Activated CD4-positive, alpha-beta memory T cell treated with anti-CD3 and anti-CD28 coated beads, Interleukin-2, amount 10 ng/mL, durations not matched to agents 7 days and 5 days (primary cell): ENCODE measurements at regions not wholly inside any gene's neighbourhood (a gene's known extent, or its start where the extent isn't known, plus 50 kb on each side); places are given as distances from the start of the nearest gene placed in this dataset.

Experiments
- CTCF ChIA-PET: fragments of 350-600 bp; sonication (Branson Sonifier 250); formaldehyde crosslinking; loops from one replicate; lab custom pipeline; 2021; ENCODE audit warnings: antibody characterized with exemption, inconsistent platforms; lab: Charles Lee
- POLR2A ChIA-PET: fragments of 350-600 bp; sonication (Branson Sonifier 250); formaldehyde crosslinking; loops from one replicate; lab custom pipeline; 2021; ENCODE audit warnings: antibody characterized with exemption; lab: Charles Lee
- DNase-seq: peaks from one replicate; pipeline ENCODE4 v3.0.0-alpha.2; 2020
- H3K27ac Mint-ChIP-seq: one replicate; pipeline ENCODE4 v1.8.0; 2021; ENCODE audit warnings: mild to moderate bottlenecking, mixed read lengths
- H3K27me3 Mint-ChIP-seq: one replicate; pipeline ENCODE4 v1.8.0; 2021; ENCODE audit warnings: mixed read lengths
- H3K36me3 Mint-ChIP-seq: one replicate; pipeline ENCODE4 v1.8.0; 2021; ENCODE audit warnings: low read depth, mixed read lengths
- H3K4me1 Mint-ChIP-seq: one replicate; pipeline ENCODE4 v1.8.0; 2021; ENCODE audit warnings: mixed read lengths
- H3K4me3 Mint-ChIP-seq: one replicate; pipeline ENCODE4 v1.8.0; 2021; ENCODE audit warnings: mild to moderate bottlenecking, mixed read lengths
- H3K9me3 Mint-ChIP-seq: one replicate; pipeline ENCODE4 v1.8.0; 2021; ENCODE audit warnings: mixed read lengths

- Mint-ChIP-seq H3K9me3 (no peaks in the 10 kb centered on the region), H3K27me3 (peaks cover 14% of the 10 kb centered on the region), H3K4me3 (no peak overlapping the region), H3K27ac (no peak overlapping the region), H3K4me1 (no peaks in the 10 kb centered on the region), H3K36me3 (no peaks in the 10 kb centered on the region)
- DNase-seq = no peak
- ChIA-PET POLR2A (no interaction called here), CTCF (no interaction called here)
Measured at GRCh38 chr1:62955666-62956065, 171.7 kb downstream of the ATG4C start.

- DNase-seq = no peak
- ChIA-PET POLR2A (no interaction called here), CTCF (no interaction called here)
- H3K27me3 Mint-ChIP-seq = peaks cover 7% of the 10 kb centered on the region
- no peaks in the 10 kb centered on the region for H3K36me3 Mint-ChIP-seq
- no peak overlapping the region for H3K27ac Mint-ChIP-seq
- H3K9me3 Mint-ChIP-seq = no peaks in the 10 kb centered on the region
- H3K4me1 Mint-ChIP-seq = no peaks in the 10 kb centered on the region
- H3K4me3 Mint-ChIP-seq = no peak overlapping the region
Measured at GRCh38 chr1:62962014-62962812, 178.3 kb downstream of the ATG4C start.

- H3K27me3 Mint-ChIP-seq = peaks cover 7% of the 10 kb centered on the region
- H3K4me1 Mint-ChIP-seq = no peaks in the 10 kb centered on the region
- POLR2A ChIA-PET = no interaction called here
- CTCF ChIA-PET = no interaction called here
- H3K4me3 Mint-ChIP-seq = no peak overlapping the region
- DNase-seq = peak; percentile 20
- no peaks in the 10 kb centered on the region for H3K36me3 Mint-ChIP-seq
- no peak overlapping the region for H3K27ac Mint-ChIP-seq
- no peaks in the 10 kb centered on the region for H3K9me3 Mint-ChIP-seq
Measured at GRCh38 chr1:62962901-62963776, 179.2 kb downstream of the ATG4C start.

GRCh38 chr1:62964141-62964540, 180.2 kb downstream of the ATG4C start:
- CTCF ChIA-PET = interaction anchor here (1.0 kb wide), 1 partner anchor 185 kb away, joined by 4 read pairs; no protein-coding TSS in a partner anchor
- POLR2A ChIA-PET = no interaction called here

GRCh38 chr1:62967031-62967430, 183.1 kb downstream of the ATG4C start:
- no peaks in the 10 kb centered on the region for H3K36me3 Mint-ChIP-seq
- ChIA-PET POLR2A (no interaction called here), CTCF (no interaction called here)
- peaks cover 2% of the 10 kb centered on the region for H3K27me3 Mint-ChIP-seq
- H3K27ac Mint-ChIP-seq = no peak overlapping the region
- H3K4me3 Mint-ChIP-seq = no peak overlapping the region
- DNase-seq = no peak
- H3K9me3 Mint-ChIP-seq = no peaks in the 10 kb centered on the region
- no peaks in the 10 kb centered on the region for H3K4me1 Mint-ChIP-seq

More at GRCh38 chr1:62964141-62964540, 180.2 kb downstream of the ATG4C start:
- H3K27ac Mint-ChIP-seq = no peak overlapping the region
- H3K4me1 Mint-ChIP-seq = no peaks in the 10 kb centered on the region
- H3K36me3 Mint-ChIP-seq = no peaks in the 10 kb centered on the region
- DNase-seq = no peak
- H3K9me3 Mint-ChIP-seq = no peaks in the 10 kb centered on the region
- H3K27me3 Mint-ChIP-seq = peaks cover 6% of the 10 kb centered on the region
- H3K4me3 Mint-ChIP-seq = no peak overlapping the region

GRCh38 chr1:62977366-62977765, 193.4 kb downstream of the ATG4C start:
- ChIA-PET POLR2A (no interaction called here), CTCF (interaction anchor here (0.7 kb wide), 1 partner anchor 1193 kb away, joined by 3 read pairs; no protein-coding TSS in a partner anchor)
- no peak for DNase-seq
- H3K27ac Mint-ChIP-seq = no peak overlapping the region
- H3K4me3 Mint-ChIP-seq = no peak overlapping the region
- H3K9me3 Mint-ChIP-seq = no peaks in the 10 kb centered on the region
- H3K36me3 Mint-ChIP-seq = no peaks in the 10 kb centered on the region
- no peaks in the 10 kb centered on the region for H3K4me1 Mint-ChIP-seq
- H3K27me3 Mint-ChIP-seq = peaks cover 4% of the 10 kb centered on the region

- no peaks in the 10 kb centered on the region for H3K4me1 Mint-ChIP-seq
- H3K27me3 Mint-ChIP-seq = peaks cover 4% of the 10 kb centered on the region
- no peak overlapping the region for H3K4me3 Mint-ChIP-seq
- no peaks in the 10 kb centered on the region for H3K9me3 Mint-ChIP-seq
- DNase-seq = no peak
- H3K27ac Mint-ChIP-seq = no peak overlapping the region
- H3K36me3 Mint-ChIP-seq = no peaks in the 10 kb centered on the region
- ChIA-PET POLR2A (no interaction called here), CTCF (no interaction called here)
Measured at GRCh38 chr1:62978741-62979140, 194.8 kb downstream of the ATG4C start.

- no peaks in the 10 kb centered on the region for H3K4me1 Mint-ChIP-seq
Measured at GRCh38 chr1:62981434-62981833, 197.5 kb downstream of the ATG4C start.

GRCh38 chr1:62988867-62989266, 204.9 kb downstream of the ATG4C start:
- ChIA-PET CTCF (no interaction called here), POLR2A (no interaction called here)
- H3K4me3 Mint-ChIP-seq = no peak overlapping the region
- DNase-seq = no peak
- H3K27ac Mint-ChIP-seq = no peak overlapping the region
- H3K27me3 Mint-ChIP-seq = peaks cover 3% of the 10 kb centered on the region
- no peaks in the 10 kb centered on the region for H3K4me1 Mint-ChIP-seq
- H3K36me3 Mint-ChIP-seq = no peaks in the 10 kb centered on the region
- no peaks in the 10 kb centered on the region for H3K9me3 Mint-ChIP-seq

More at GRCh38 chr1:62981434-62981833, 197.5 kb downstream of the ATG4C start:
- ChIA-PET CTCF (no interaction called here), POLR2A (no interaction called here)
- no peaks in the 10 kb centered on the region for H3K36me3 Mint-ChIP-seq
- no peak overlapping the region for H3K4me3 Mint-ChIP-seq
- no peaks in the 10 kb centered on the region for H3K9me3 Mint-ChIP-seq
- H3K27ac Mint-ChIP-seq = no peak overlapping the region
- H3K27me3 Mint-ChIP-seq = peaks cover 2% of the 10 kb centered on the region
- DNase-seq = no peak

GRCh38 chr1:62989497-62989896, 205.6 kb downstream of the ATG4C start:
- no peak overlapping the region for H3K4me3 Mint-ChIP-seq
- peaks cover 3% of the 10 kb centered on the region for H3K27me3 Mint-ChIP-seq
- no peaks in the 10 kb centered on the region for H3K9me3 Mint-ChIP-seq
- no peaks in the 10 kb centered on the region for H3K36me3 Mint-ChIP-seq
- CTCF ChIA-PET = no interaction called here
- DNase-seq = no peak
- H3K27ac Mint-ChIP-seq = no peak overlapping the region
- POLR2A ChIA-PET = no interaction called here
- H3K4me1 Mint-ChIP-seq = no peaks in the 10 kb centered on the region

- Mint-ChIP-seq H3K4me3 (no peak overlapping the region), H3K9me3 (no peaks in the 10 kb centered on the region), H3K4me1 (no peaks in the 10 kb centered on the region), H3K36me3 (no peaks in the 10 kb centered on the region), H3K27me3 (peaks cover 3% of the 10 kb centered on the region), H3K27ac (no peak overlapping the region)
- DNase-seq = no peak
- POLR2A ChIA-PET = no interaction called here
- CTCF ChIA-PET = no interaction called here
Measured at GRCh38 chr1:62991152-62991551, 207.2 kb downstream of the ATG4C start.

GRCh38 chr1:62993844-62994243, 209.9 kb downstream of the ATG4C start:
- Mint-ChIP-seq H3K4me1 (no peaks in the 10 kb centered on the region), H3K9me3 (no peaks in the 10 kb centered on the region), H3K27me3 (peaks cover 1% of the 10 kb centered on the region), H3K36me3 (no peaks in the 10 kb centered on the region), H3K4me3 (no peak overlapping the region), H3K27ac (no peak overlapping the region)
- no peak for DNase-seq
- ChIA-PET CTCF (no interaction called here), POLR2A (no interaction called here)

- ChIA-PET POLR2A (no interaction called here), CTCF (no interaction called here)
- H3K36me3 Mint-ChIP-seq = no peaks in the 10 kb centered on the region
- H3K4me1 Mint-ChIP-seq = no peaks in the 10 kb centered on the region
- H3K9me3 Mint-ChIP-seq = no peaks in the 10 kb centered on the region
- no peak for DNase-seq
- H3K4me3 Mint-ChIP-seq = no peak overlapping the region
- H3K27ac Mint-ChIP-seq = no peak overlapping the region
- peaks cover 1% of the 10 kb centered on the region for H3K27me3 Mint-ChIP-seq
Measured at GRCh38 chr1:62995173-62995572, 211.2 kb downstream of the ATG4C start.
